Islet precursor cell (in vitro differentiated cells): ENCODE measurements at regions not wholly inside any gene's neighbourhood (a gene's known extent, or its start where the extent isn't known, plus 50 kb on each side); places are given as distances from the start of the nearest gene placed in this dataset.
"Not testable (repeated sequence)": the region's sequence is repeated elsewhere in the genome, so short reads cannot be mapped to it uniquely, and the experiment has no call there.

Experiments
- DNase-seq: peaks from one replicate; pipeline ENCODE4 v3.0.0-alpha.2; 2018

GRCh38 chr4:189850239-189850856 is 90.3 kb upstream of the FRG1 start:
- DNase-seq: no peak

GRCh38 chr4:189858435-189858834 is 82.2 kb upstream of the FRG1 start:
- DNase-seq: no peak

- DNase-seq: no peak
Measured at GRCh38 chr4:189861101-189861500, 79.6 kb upstream of the FRG1 start.

- DNase-seq: no peak
Measured at GRCh38 chr4:189869236-189869635, 71.4 kb upstream of the FRG1 start.

GRCh38 chr4:189870511-189871234 is 70.0 kb upstream of the FRG1 start:
- no peak for DNase-seq

- DNase-seq: no peak
Measured at GRCh38 chr4:189874591-189874990, 66.1 kb upstream of the FRG1 start.

- peak; percentile 58 for DNase-seq
Measured at GRCh38 chr4:189881190-189881589, 59.5 kb upstream of the FRG1 start.

GRCh38 chr4:189888407-189888806 is 52.3 kb upstream of the FRG1 start:
- DNase-seq: not testable (repeated sequence)
